ENCODE measurements at regions not wholly inside any gene's neighbourhood (a gene's known extent, or its start where the extent isn't known, plus 50 kb on each side); places are given as distances from the start of the nearest gene placed in this dataset.
A peak's percentile ranks its signal among the peaks of the same experiment; 100 is the strongest.

- no peak overlapping the region for H3K4me3 ChIP-seq (ENCODE audit: extremely low read depth in 1 of 4, insufficient read depth in 2 of 4, low read depth in 3 of 4, low read length in 4 of 4)
- peaks cover under 1 to 6% of the 10 kb centered on the region in 2 experiments for H3K9me3 ChIP-seq (ENCODE audit: insufficient read depth in 2 of 2, low read depth in 1 of 2, low read length in 1 of 2)
- FAIRE-seq (no peak), DNase-seq (ENCODE audit: low read depth in 1 of 2, low spot score in 2 of 2) (no peak)
- H4K20me1 ChIP-seq (replicated peaks in 1 of 2; ENCODE audit: control insufficient read depth in 1 of 2, insufficient read depth in 2 of 2, low read length in 2 of 2) = no peaks in the 10 kb centered on the region
- H3K18ac ChIP-seq (ENCODE audit: extremely low read depth, low read length) = no peak overlapping the region
- H3K27me3 ChIP-seq (replicated peaks in 1 of 4; ENCODE audit: control insufficient read depth in 3 of 4, extremely low read depth in 1 of 4, insufficient read depth in 3 of 4, low read length in 3 of 4) = no peaks in the 10 kb centered on the region
- no peak overlapping the region for H2BK120ac ChIP-seq (replicated peaks; ENCODE audit: low read depth, low read length)
- no peak overlapping the region for H3K23ac ChIP-seq (ENCODE audit: insufficient read length)
- H4K91ac ChIP-seq (replicated peaks; ENCODE audit: insufficient read length, low read length) = no peak overlapping the region
- no peak overlapping the region for H3K56ac ChIP-seq (replicated peaks; ENCODE audit: insufficient read length, low read depth, low read length)
- no peak overlapping the region for H2BK12ac ChIP-seq (ENCODE audit: low read depth, low read length)
- H3K4me1 ChIP-seq (replicated peaks in 1 of 4; ENCODE audit: control insufficient read depth in 3 of 4, insufficient read depth in 4 of 4, low read length in 3 of 4) = no peaks in the 10 kb centered on the region
- no peak overlapping the region for H3K4ac ChIP-seq (replicated peaks; ENCODE audit: insufficient read length, low read depth, low read length)
- TF ChIP-seq EGR1 (IDR thresholded peaks at IDR 0.05; ENCODE audit: borderline replicate concordance, low read depth, low read length) (no peak), RAD21 (IDR thresholded peaks at IDR 0.05 in 1 of 2, conservative IDR thresholded peaks at IDR 0.05 in 1 of 2; ENCODE audit: low read depth in 2 of 2, low read length in 2 of 2) (peak; percentile 34 to 54; a peak in 3 of 4 replicates), POLR2AphosphoS5 (IDR thresholded peaks at IDR 0.05; ENCODE audit: low read depth, low read length) (no peak), E2F6 (IDR thresholded peaks at IDR 0.05) (no peak), NRF1 (IDR thresholded peaks at IDR 0.05; ENCODE audit: low read depth, low read length) (no peak), CTCF (IDR thresholded peaks at IDR 0.05; ENCODE audit: control extremely low read depth in 1 of 3, insufficient read depth in 1 of 3, low read depth in 1 of 3, low read length in 3 of 3) (peak in 2 of 3 experiments; percentile 8 to 18; a peak in 2 of 4 replicates), SIRT6 (IDR thresholded peaks at IDR 0.05; ENCODE audit: low read length) (no peak), HDAC6 (IDR thresholded peaks at IDR 0.05; ENCODE audit: low read depth, low read length) (no peak)
- H3K79me1 ChIP-seq (ENCODE audit: low read depth, low read length) = no peaks in the 10 kb centered on the region
- no peak overlapping the region for H2AFZ ChIP-seq (ENCODE audit: low read length)
- WGBS, 2 experiments (ENCODE audit: extremely low coverage in 1 of 2, insufficient coverage in 1 of 2, insufficient read length in 1 of 2, insufficient replicate concordance in 2 of 2, low coverage in 1 of 2, low lambda C conversion rate in 2 of 2, missing lambda C conversion rate in 1 of 2) = 78% methylated on average over 2 of the region's 2 CpGs; no CpG with 5 or more reads in 1 of the 2 experiments
- H2BK5ac ChIP-seq (ENCODE audit: low read depth, low read length) = no peak overlapping the region
- H3K14ac ChIP-seq (ENCODE audit: insufficient read length) = no peak overlapping the region
- CTCF ChIA-PET (ENCODE audit: partially characterized antibody) = interaction anchor here (0.6 to 1.3 kb wide), 2 partner anchors 30 to 1406 kb away, joined by 3 to 4 read pairs; no protein-coding TSS in a partner anchor
- no peak overlapping the region for H3K27ac ChIP-seq (ENCODE audit: low read depth, low read length)
- H3K36me3 ChIP-seq (ENCODE audit: control insufficient read depth in 2 of 4, insufficient read depth in 4 of 4, low read length in 3 of 4) = no peaks in the 10 kb centered on the region
- H3K4me2 ChIP-seq (ENCODE audit: insufficient read depth in 1 of 2, low read depth in 2 of 2, low read length in 2 of 2) = no peak overlapping the region
- no peak overlapping the region for H2AK5ac ChIP-seq (ENCODE audit: low read depth, low read length)
- no peak overlapping the region for H4K5ac ChIP-seq (ENCODE audit: insufficient read length, low read depth, low read length)
- no peak overlapping the region for H2BK20ac ChIP-seq (ENCODE audit: low read length)
- POLR2A ChIA-PET (ENCODE audit: partially characterized antibody) = no interaction called here
- H2BK15ac ChIP-seq (ENCODE audit: low read length) = no peak overlapping the region
- H3K23me2 ChIP-seq (ENCODE audit: low read depth, low read length) = no peaks in the 10 kb centered on the region
- H3K79me2 ChIP-seq (ENCODE audit: control insufficient read depth in 1 of 2, insufficient read depth in 2 of 2, low read length in 2 of 2) = no peaks in the 10 kb centered on the region
- no peak overlapping the region for H3K9ac ChIP-seq (replicated peaks in 1 of 4; ENCODE audit: extremely low read depth in 1 of 4, low read depth in 3 of 4, low read length in 3 of 4)
- no peak overlapping the region for H4K8ac ChIP-seq (ENCODE audit: extremely low read depth, insufficient read depth, low read length)
These were observed 1546.5 kb downstream of the NCAM2 start for GRCh38 chr21:22544747-22545146.

All from H1 (cell line).